Skeletal muscle cell (primary cell): ENCODE measurements at regions not wholly inside any gene's neighbourhood (a gene's known extent, or its start where the extent isn't known, plus 50 kb on each side); places are given as distances from the start of the nearest gene placed in this dataset.
A peak's percentile ranks its signal among the peaks of the same experiment; 100 is the strongest.
"Not testable (repeated sequence)": the region's sequence is repeated elsewhere in the genome, so short reads cannot be mapped to it uniquely, and the experiment has no call there.

ENCODE experiments used
- DNase-seq: peaks from one replicate; pipeline ENCODE4 v3.0.0-alpha.2; 2010; ENCODE audit warnings: low read depth
- H3K4me3 ChIP-seq: 2 replicates; pipeline ENCODE4 v1.5.1; 2011; ENCODE audit warnings: low read depth, mild to moderate bottlenecking, control low read depth, low read length, moderate library complexity

DNA sequence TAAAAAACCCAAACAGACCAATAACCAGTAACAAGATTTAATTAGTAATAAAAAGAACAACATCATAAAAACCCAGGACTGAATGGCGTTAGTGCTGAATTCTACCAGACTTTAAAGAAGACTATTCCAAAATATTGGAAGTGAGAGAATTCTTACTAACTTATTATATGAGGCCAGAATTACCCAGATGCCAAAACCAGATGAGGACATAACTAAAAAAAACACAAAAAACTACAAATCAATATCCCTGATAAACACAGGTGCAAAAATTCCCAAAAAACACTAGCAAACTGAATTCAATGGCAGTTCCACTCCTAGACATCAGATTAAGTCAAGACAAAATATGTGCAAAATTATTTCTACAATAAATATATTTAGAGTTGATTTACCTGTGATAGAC lies 400.1 kb upstream of the PABPC4L start:
- no peak for DNase-seq
- no peak overlapping the region for H3K4me3 ChIP-seq

DNA sequence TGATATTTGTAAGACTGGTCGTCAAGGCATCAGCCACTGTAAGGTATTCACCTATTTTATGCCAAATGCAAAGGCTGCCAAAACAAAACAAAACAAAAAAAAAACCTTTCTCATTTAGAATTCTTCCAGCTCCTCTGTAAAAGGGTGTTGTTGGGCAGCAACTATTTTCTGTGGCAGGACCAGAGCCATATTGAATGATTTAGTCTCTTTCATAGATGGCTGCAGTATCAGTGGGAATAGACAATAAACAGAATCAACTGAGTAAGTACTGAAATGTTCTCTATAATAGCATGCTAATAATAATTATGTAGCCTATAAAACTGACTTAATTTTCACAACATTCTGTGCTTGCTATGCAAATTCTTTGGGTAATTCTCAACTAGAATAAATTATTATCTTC lies 389.7 kb upstream of the PABPC4L start:
- no peak for DNase-seq

DNA sequence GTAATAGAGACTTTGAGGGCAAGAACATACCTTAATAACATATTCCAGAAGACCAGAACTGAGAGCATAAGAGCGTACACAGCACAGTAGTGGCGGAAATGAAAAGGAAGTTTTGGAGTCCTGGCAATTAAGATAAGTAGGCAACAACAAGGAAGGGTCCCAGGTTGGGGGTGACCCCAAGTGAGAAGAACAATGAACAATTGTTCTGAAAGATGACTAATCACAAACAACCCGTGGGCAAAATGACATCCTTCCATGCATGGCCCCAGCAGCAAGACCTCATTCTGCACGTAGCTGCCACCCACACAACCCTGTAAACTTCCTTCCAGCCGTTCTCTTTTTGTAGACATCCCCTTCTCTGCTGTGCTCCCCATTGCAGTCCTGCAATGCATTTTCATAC lies 384.4 kb upstream of the PABPC4L start:
- no peak overlapping the region for H3K4me3 ChIP-seq
- no peak for DNase-seq

More for the DNA sequence above, 389.7 kb upstream of the PABPC4L start:
- no peak overlapping the region for H3K4me3 ChIP-seq

DNA sequence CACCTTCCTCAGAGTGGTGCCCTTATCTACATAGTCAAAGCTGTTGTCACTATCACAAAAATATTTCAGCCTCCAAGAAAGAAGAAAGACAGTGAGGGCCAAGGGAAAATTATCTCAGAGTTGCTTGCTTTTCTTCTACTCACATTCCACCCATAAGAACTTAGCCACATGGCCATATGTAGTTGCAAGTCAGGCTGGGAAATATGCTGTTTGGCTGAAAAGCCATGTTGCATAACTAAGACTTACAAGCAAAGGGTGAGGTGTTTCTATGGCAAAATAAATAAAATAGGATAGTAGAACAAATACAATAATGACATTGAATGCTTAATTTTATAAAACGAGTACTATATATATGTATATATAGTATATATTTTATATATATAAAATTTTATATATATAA lies 365.9 kb upstream of the PABPC4L start:
- H3K4me3 ChIP-seq = no peak overlapping the region
- no peak for DNase-seq

DNA sequence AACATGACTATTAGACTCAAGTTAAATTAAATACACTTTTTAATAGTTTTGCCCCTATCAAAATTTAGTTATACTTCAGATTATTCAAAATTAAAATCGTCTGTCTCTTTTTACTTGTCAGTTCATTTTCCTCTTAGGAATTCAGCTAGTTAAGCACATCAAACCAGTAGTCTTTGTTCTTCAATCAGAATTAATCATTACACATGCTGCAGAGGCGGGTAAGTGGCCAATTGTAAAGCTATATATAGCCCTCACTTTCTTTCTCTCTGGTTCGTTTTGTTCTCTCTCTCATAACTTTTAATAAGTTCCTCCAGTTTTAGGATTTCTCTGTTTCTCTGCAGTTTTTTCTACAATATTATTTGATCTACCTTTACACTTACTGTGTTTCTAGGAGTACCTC lies 359.1 kb upstream of the PABPC4L start:
- H3K4me3 ChIP-seq = no peak overlapping the region
- DNase-seq = no peak

DNA sequence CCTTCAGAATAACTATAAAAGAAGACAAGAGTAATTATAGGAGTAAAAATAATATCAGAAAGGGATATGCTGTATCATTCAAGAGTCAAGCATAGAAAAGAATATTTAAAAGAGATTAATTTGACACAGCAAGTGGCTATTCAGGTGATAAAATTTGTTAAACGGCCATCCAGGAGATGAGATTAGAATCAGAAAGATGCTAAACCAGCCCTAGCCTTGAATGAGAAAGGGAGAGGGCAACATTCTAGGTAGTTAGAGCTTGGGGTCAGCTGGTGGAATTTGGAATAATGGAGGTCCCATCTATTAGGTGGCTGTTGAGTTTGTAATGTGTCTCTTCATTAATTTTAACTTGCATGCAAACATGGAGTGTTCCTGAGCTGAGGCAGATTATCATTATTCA lies 350.5 kb upstream of the PABPC4L start:
- DNase-seq = no peak
- H3K4me3 ChIP-seq = no peak overlapping the region

DNA sequence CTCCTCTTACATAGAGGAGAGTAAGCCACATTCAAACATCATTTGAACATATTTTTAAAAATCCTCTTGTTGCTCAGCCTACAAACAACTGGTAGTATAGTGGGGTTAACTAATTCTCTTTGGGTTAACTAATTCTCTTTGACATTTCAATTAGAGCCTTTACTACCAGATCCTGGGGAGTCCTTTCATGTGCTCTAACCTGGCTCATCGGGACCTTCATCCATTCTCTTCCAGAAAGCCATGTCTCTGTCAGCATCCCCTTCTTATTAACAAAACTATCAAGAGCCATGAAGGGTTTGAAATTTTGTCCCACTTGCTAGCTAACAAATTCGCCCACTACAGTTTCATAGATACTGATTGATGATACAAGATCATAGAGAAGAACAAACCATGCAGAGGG lies 349.8 kb upstream of the PABPC4L start:
- no peak for DNase-seq
- H3K4me3 ChIP-seq = no peak overlapping the region

DNA sequence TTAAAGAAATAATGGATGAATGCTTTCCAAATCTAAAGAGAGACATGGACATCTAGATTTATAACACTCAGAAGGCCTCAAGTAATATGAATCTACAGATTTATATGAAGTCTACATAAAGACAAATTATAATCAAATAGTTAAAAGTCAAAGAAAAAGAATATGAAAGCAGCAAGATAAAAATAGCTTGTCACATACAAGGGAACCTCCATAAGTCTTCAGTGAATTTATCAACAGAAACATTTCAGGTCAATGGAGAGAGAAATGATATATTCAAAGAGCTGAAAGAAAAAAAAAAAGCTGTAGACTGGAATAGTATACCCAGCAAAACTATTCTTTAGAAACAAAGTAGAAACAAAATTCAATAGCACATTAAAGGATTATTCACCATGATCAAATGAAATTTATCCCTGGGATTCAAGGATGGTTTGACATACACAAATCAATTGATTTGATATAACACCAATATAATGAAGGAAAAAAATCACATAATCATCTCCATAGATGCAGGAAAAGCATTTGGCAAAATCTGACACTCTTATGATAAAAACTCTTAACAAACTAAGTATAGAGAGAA lies 346.6 kb upstream of the PABPC4L start:
- no peak for DNase-seq
- no peak overlapping the region for H3K4me3 ChIP-seq

DNA sequence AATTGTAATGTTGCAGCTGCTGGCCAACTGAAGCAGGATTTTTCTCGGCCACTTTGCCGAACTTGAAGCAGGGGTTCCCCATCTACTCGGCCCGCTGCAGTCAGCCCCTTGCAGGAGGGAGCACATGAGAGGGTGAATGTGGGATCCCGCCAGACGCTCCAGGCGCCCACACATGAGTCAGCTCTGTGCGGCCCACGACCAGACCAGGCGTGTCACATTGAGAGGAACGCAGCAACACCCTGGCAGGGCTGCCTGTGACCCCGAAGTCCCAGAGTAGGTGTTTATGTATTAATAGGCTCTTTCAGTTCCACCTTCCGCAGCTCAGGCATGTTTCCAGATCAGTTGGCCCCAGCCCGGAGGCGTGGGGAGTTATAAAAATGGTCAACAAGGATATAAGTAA lies 344.7 kb upstream of the PABPC4L start:
- DNase-seq = no peak
- no peak overlapping the region for H3K4me3 ChIP-seq

DNA sequence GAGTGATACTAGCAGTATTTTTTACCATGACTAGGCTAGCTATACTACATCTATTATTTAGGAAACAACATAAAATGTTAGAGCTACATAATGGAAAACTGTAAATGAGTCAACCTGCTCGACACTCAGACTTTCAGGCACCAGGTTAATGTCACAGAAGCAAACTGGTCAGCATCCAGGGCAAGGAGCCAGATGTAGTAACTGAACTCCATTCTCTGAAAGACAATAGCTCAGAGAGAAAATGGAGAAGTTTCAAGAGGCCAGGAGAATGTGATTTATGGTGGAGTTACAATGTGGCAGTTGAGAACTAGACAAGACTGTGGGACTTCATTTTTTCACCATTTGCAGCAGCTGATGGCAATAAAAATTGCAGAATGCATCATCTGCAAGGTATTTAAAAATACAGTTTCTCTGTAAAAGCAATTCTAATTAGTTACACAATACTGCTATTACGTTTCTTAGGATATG lies 342.7 kb upstream of the PABPC4L start:
- no peak overlapping the region for H3K4me3 ChIP-seq
- peak; percentile 64 for DNase-seq

DNA sequence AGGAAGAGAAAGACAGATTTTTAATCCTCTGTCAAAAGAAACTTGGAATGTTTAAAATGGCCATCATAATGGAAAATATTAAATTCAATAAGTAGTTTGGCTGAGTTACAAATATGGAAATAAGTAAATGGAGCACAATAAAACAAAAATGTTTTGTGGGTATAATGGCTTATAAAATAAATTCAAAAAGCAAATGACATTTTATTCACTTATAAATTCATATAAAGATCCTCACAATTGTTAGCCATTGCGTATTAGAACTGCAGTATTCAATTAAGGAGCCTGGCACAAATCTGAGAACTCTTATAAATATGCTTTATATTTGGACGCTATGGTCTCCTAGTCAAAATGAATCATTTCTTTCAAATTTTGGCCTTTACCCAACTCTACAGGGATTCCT lies 339.0 kb upstream of the PABPC4L start:
- no peak overlapping the region for H3K4me3 ChIP-seq
- DNase-seq = no peak

DNA sequence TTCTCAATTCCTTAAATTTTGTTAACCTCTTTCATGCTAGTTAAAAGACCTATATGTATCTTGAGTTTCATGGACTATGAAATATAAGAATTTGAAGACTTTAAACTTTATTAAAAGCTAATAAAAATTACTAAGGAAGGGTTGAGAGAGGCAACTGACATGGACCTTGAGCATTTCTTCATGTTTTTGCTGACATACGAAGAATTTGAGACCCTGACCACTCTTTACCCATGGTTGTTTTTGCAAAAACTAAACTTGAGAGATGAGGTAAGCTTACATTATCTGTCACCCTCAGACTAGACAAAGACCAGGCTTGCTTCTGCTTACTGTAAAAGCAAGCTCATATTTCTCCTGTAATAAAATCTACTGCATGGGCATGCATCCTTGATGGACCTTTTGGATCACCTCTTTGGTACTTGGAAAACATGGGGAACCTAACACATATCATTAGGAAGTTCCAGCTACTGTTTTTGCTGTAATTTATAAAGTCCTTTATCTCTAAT lies 338.2 kb upstream of the PABPC4L start:
- no peak for DNase-seq
- no peak overlapping the region for H3K4me3 ChIP-seq

DNA sequence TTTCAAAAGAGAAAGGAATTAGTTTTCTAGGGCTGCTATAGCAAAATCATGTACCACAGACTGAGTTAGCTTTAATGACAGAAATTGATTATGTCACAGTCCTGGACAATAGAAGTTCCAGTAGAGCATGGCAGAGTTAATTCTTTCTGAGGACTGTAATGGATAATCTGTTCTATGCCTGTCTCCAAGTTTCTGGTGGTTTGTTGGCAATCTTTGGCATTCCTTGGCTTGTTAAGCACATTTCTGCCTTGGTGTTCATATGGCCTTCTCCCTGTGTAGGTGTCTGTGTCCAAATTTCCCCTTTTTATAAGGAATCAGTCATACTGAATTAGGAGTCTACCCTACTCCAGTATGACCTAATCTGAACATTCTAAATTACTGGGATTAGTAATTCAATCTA lies 336.1 kb upstream of the PABPC4L start:
- no peak for DNase-seq
- no peak overlapping the region for H3K4me3 ChIP-seq

DNA sequence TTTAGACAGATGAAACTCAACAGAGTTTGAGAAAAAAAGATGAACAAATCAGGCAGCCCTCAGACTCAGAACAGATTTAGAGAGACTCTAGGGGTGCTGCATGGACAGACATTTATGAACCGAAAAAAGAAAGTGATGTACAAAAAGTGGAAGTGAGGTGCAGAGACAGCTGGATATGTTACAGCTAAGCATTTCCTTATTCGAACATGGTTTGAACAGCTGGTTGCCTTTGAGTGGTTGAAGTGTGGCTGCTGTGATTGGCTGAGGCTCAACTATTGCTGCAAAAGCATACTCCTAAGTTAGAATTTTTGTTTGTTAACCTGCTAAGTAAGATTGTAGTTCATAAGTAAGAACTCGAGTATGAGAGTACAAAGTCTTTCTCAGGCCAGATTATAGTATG lies 331.5 kb upstream of the PABPC4L start:
- H3K4me3 ChIP-seq = no peak overlapping the region
- no peak for DNase-seq

DNA sequence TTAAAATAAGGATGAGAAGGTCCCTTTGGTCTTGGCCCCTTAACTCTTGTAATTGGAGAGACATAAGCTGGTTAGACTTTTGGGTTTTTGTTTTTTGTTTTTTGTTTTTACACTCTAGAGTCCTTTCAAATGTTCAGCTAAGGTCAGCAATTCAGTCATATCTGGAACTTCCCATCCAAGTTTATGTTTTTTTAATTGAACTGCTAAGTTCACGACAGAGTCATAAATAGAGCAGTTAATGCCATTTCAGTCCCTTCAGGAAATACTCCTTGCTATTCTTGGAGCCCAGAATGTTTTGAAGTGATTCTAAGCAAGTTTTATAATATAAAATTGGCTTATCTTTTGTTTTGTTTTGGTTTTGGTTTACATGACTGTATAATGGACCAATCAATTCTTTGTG lies 329.4 kb upstream of the PABPC4L start:
- no peak overlapping the region for H3K4me3 ChIP-seq
- DNase-seq = no peak

DNA sequence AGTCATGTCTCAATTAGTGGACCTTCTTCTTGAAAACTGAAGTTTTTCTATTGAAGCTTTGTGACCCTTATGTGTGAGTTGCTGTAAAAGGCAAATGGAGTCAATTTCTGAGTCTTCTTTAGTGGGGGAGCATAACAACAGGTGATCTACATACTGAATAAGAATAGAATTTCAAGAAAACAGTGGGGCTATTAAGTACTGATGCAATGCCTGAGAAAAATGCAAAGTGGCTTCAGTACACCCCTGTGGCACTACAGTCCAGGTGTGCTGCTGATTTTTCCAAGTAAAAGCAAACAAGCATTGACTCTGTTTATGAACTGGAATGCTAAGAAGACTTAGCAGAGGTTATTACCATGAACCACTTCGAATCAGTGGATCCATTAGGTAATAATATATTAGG lies 328.0 kb upstream of the PABPC4L start:
- DNase-seq = no peak

DNA sequence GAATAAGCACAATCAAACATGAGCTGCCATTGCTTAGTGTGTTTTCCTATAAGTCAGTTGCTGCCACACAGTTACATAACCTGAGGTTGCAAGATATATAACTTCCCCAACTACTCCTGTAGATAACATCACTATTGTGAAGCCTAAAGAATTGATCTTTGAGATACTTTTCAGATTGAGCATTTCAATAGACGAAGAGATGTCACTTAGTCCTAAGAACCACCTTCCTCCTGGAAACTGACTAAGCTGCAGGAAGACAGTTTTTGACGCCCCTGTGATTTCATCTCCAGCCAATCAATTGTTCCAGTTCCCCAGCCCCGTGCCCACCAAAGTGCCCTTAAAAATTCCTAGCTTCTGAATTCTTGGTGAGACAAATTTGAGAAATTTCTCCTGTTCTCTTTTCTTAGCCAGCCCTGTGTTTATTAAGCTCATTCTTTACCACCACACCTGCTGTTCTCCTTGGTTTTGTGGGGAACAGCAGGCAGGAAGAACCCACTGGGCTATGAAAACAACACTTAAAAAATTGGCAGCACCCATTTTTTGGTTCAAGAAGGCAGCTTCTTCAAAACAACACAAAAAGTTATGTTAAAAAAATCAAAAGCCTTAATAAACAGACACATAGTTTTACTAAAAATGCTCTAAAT lies 317.1 kb upstream of the PABPC4L start:
- DNase-seq = no peak
- no peak overlapping the region for H3K4me3 ChIP-seq

More for the DNA sequence above, 328.0 kb upstream of the PABPC4L start:
- H3K4me3 ChIP-seq = no peak overlapping the region

DNA sequence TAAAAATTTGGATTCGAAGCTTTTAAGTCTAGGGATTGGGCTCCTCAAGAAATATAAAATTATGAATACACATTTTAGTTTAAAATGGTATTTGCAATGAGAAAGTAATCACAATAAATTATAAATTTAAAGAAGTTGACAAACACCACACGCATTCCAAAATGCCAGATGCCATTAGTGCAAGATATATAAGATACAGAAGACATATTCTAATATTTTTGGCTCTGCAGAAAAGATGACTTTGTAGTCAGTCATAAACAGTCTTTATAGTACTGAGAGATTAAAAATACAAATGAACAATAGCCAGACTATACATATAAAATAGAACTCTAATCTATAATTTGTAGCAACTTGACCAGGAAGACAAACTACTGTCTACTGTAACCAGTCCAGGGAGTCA lies 309.0 kb upstream of the PABPC4L start:
- H3K4me3 ChIP-seq = no peak overlapping the region
- DNase-seq = no peak

DNA sequence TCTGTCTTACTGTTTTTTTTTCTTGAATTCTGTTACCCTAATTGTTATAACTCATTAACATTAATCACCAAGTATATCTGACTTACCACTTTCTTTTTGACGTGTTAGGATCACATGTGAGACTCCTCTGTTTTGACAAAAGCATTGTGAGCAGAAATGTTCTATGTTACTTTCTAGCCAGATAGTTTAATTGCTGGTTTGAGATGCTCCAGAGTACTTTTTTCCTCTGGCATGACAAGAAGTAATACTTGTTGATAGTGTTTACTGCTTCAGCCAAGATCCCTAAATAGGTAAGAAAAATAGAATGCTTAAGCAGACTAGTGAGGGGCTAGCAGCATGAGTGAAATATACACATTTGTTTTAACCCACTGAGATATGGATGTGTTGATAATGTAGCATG lies 303.9 kb upstream of the PABPC4L start:
- H3K4me3 ChIP-seq = no peak overlapping the region
- DNase-seq = no peak

DNA sequence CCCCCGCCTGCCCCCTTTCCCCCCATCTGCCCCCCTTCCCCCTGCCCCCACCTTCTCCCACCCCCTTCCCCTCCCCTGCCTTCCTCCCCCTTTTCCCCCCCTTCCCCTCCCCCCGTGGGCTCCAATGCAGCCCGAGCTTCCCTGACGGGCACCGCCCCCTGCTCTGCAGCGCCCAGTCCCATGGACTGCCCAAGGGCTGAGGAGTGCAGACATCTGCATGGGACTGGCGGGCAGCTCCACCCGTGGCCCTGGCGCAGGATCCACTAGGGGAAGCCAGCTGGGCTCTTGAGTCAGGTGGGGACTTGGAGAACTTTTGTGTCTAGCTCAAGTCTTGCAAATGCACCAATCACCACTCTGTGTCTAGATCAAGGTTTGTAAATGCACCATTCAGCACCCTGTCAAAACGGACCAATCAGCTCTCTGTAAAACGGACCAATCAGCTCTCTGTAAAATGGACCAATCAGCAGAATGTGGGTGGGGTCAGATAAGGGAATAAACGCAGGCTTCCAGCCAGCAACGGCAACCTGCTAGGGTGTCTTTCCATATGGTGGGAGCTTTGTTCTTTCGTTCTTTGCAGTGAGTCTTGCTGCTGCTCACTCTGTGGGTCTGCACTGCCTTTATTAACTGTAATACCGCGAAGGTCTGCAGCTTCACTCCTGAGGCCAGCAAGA lies 300.5 kb upstream of the PABPC4L start:
- no peak for DNase-seq
- H3K4me3 ChIP-seq = no peak overlapping the region

DNA sequence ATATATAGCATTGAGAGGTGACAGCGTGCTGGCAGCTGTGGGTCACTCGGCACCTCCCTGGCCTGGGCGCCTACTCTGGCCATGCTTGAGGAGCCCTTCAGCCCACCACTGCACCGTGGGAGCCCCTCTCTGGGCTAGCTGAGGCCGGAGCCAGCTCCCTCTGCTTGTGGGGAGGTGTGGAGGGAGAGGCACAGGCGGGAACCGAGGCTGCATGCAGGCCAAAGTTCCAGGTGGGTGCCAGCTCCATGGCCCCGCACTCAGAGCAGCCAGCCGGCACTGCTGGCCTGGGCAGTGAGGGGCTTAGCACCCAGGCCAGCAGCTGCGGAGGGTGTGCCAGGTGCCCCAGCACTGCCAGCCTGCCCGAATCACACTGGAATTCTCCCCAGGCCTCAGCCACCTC lies 299.9 kb upstream of the PABPC4L start:
- DNase-seq, H3K4me3 ChIP-seq: not testable (repeated sequence)
